GM21717 (cell line): ENCODE measurements at regions not wholly inside any gene's neighbourhood (a gene's known extent, or its start where the extent isn't known, plus 50 kb on each side); places are given as distances from the start of the nearest gene placed in this dataset.

ENCODE experiments used
- ATAC-seq: cut with Tn5 transposase; IDR thresholded peaks from one replicate; pipeline ENCODE4 v1.9.1; 2021; ENCODE audit warnings: mild to moderate bottlenecking, moderate library complexity; ENCODE audit not compliant: unreplicated experiment

DNA sequence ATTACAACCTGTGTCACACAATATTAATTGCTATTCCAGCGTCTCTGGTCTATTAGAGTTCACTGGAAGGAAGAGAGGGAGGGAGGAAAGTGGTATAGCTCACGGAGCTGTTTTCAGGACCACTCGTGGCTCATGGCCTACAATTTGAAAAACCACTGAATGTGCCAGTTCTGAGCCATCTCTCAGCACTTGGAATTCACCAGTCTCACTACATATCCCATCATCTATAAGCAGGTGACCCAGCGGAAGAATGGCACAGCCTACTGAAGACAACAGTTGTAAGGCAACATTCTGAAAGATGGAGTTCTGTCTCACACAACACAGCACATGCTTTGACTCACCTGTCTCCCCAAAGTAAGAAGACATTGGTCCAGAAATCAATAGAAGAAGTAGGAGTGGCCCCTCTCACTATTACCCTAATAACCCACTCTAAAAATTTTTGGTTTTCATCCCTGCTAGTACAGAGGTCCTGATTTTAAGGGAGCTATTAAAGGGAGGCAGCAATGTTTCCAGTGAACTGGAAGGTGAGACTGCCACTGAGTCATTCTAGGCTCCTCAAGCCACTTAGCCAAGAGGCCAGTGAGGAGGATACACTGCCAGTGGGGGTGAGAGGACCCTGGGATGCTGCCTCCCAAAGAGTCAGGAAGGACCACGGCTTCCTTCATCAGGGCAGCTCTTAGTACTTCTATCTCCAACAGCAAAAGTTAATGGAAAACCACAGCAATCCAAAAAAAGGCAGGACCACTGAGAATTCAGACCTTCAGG, 50.0 kb upstream of the DOCK9 start:
- ATAC-seq = no peak

DNA sequence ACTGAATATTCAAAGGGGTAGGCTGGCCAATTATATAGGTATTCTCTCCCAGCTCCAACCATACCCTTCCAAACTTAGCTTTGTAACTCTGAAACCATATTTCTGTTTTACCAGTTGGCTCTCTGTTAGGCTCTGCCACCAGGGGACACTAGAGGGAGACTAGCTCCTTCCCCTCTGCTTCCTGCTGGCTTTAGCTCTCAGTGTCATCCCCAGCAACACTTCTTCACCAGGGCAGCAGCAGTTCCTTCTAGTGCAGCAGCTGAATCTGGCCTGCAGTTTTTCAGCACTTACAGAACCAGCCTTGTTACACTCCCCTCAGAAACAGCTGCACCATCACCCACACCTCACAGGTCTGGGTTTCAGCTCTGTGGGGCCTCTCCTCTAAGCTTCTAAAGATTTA, 51.0 kb upstream of the DOCK9 start:
- ATAC-seq = no peak

DNA sequence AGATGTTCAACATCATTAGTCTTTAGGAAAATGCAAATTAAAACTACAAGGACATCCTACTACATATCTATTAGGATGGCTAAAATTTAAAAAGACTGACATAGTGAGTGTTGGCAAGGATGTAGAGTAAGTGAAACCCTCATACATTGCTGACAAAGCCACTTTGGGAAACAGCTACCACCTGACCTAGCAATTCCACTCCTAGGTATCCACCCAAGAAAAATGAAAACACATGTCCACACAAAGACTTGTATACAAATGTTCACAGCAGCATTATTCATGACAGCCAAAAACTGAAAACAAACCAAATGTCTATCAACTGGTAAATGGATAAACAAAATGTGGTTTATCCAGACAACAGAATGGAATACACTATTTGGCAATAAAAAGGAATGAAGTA, 51.7 kb upstream of the DOCK9 start:
- no peak for ATAC-seq

DNA sequence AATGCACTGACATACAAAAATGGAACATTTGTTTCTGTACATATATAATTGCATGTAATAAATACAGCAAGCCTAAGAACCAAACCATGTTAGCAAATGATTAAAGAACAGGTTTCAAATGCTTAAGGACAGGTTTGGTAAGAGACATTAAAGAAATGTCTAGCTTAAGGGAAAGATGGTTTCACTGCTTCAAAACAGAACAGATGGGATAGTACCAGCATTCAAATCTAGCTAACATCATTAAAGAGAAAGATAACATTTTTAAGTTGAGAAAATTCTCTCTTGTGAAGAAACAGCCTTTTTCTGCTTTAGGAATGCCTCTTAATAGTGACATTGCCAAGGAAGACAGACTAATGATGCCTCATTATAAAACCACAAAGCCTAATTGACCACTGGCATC, 52.5 kb upstream of the DOCK9 start:
- ATAC-seq = no peak

DNA sequence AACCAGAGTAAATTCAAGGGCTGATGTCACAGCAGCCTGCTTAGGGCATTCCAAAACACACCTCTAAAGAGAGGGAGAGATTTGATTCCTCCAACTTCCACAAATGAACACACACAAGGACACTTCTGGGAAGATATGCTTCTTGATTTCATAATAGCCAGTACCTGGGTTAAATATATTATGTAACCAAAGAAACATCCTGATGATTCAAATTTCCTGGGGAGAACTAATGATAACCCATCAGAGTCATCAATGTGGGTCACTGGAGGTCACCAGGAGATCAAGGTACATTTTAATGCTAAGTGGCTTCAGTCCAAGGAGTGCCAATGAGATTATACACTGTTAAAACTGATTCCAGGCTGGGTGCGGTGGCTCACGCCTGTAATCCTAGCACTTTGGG, 54.0 kb upstream of the DOCK9 start:
- no peak for ATAC-seq

DNA sequence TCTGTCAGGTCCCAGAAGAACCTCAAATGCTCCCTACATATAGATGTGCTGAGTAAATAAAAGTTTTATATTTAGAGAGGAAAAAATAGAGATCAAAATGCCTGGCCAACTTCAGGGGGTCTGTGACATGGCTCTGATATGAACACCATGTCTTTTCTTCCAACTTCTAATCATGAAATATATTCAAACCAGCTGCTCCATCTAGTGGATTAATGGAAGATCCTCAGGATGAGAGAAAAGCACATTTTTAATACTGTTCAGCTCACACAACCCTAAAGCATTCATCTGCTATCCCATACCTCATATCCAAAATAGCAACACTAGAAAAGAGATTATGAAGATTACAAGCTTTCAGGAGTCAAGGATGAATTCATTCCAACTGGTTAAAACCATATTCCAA, 56.0 kb upstream of the DOCK9 start:
- no peak for ATAC-seq

DNA sequence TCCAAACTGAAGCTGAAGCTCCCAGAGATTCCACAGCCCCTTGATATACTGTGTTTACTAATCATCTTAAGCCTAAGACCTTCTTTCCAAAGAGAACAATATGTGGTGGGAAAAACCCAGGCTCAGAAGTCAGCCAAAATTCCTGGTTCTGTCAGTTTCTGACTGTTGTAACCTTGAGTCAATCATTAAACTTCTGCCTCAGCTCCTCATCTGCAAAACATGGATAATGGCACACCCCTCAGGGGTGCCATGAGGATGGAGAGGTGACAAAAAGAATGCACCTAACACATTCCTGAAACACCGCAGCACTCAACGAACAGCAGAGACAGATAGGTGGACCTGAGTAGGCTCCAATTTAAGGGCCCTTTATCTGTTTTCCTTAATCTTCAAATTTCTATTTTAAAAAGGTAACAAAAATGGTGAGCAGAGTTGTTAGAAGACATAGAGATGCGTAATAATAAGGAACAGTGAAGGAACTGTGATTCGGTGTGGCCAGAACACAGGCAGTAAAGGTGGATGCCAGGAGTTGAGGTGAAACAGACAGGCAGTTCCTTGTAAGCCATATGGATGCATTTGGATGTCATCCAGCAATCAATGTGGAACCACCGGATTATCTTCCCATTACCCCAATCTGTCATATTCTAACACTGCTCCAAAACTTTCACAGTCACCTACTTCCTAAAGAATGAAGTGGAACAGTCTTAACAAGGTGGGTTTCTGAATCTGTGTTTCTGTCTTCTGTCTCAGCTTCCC, 56.6 kb upstream of the DOCK9 start:
- ATAC-seq = no peak

DNA sequence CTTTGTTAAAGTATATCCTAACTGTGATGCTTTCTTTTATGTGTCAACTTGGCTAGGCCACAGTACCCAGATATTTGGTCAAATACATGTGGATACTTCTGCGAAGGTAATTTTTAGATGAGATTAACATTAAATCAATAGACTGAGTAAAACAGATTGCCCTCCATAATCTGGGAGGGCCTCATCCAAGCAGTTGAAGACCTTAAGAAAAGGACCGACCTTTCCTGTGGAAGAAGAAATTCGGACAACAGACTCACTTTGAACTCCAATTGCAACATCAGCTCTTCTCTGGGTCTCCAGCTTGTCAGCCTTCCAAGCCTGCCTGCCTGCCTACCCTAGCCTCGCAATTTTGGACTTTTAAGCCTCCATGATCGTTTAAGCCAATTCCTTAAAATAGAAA, 57.9 kb upstream of the DOCK9 start:
- no peak for ATAC-seq

DNA sequence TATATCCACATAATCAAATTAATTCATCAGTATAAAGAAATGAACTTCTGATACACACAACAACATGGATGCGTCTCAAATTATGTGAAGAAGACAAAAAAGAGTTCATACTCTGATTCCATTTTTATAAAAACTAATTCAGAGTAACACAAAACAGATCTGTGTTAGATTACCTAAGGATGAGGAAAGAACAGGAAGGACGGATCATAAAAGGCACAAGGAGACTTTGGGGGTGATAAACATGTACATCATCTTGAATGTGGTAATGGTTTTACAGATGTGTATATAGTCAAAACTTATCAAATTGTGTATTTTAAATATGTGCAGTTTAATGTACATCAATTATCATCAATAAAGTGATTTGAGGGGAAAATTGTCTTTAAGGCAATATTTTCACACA, 59.9 kb upstream of the DOCK9 start:
- ATAC-seq = no peak

DNA sequence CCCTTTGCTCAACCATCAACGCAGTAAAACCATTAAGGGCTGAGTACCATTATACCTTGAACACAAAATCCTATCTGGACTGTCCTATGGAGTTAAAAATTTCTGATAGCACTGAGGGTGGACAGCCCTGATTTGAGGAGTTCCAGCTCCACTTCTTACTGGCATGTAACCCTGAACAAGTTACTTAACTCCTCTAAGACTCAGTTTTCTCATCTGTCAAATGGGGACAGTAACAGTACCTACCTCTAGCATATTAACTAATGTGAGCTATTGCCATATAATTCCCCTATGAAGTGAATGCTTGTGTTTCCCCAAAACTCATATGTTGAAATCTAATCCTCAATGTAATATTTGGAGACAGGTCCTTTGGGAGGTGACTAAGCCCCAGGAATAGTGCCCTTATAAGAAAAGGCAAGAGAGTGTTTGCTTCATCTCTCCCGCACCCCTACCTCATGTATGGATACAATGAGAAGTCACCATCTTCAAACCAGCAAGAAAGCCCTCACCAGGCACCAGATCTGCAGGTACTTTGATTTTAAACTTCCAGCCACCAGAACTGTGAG, 61.9 kb upstream of the DOCK9 start:
- ATAC-seq = no peak

DNA sequence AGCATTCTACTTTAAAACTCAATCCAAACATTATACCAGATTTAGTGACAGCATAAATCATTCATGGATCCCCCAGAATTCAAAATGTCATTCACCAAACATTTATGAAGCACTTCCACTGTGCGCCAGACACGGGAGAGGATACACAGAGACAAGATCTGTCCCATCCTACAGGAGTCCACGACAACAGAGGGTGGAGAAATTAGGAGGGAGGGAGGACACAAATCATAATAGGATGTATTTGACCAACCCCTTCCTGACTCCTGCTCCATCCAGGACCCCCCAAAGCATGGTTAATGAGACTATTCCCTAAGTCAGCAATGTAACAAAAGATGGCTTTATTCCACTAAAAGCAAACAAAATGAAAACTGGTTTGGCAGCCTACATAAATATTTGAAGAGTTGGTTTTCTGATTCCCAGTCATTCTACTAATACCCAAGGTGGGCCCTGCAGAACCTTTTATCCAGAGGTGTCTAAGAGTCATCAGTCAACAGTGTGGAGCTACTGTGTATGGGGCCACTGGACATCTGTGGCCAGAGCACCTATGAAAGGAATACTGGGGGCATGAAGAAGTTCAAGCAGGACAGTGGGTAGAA, 62.8 kb upstream of the DOCK9 start:
- ATAC-seq = no peak

DNA sequence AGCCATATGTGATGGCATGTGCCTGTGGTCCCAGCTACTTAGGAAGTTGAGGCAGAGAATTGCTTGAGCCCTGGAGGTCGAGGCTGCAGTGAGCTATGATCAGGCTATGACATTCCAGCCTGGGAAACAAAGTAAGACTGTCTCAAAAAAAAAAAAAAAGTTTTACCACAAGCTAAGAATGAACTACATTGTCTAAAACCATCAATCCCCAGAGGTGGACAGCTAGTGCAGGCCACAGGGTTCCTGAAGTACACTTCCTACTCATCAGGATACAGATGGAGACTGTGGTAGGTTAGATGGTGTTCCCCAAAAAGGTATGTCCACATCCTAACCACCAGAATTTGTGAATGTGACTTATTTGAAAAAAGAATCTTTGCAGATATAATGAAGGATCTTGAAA, 63.5 kb upstream of the DOCK9 start:
- no peak for ATAC-seq

DNA sequence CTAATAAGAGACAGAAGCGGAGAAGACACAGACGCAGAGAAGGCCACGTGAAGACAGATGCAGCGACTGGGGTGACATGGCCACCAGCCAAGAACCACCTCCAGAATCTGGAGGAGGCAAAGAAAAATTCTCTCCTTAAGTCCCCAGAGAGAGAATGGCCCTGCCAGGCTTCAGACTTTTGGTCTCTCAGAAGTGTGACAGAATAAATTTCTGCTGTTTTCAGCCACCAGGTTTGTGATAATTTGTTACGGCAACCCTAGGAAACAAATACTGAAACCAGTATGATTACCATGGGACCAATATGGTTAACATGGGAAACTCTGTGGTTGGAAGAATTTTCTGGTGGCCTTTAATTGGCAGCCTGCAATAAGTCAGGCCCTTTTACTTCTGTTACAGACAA, 63.9 kb upstream of the DOCK9 start:
- ATAC-seq = no peak

DNA sequence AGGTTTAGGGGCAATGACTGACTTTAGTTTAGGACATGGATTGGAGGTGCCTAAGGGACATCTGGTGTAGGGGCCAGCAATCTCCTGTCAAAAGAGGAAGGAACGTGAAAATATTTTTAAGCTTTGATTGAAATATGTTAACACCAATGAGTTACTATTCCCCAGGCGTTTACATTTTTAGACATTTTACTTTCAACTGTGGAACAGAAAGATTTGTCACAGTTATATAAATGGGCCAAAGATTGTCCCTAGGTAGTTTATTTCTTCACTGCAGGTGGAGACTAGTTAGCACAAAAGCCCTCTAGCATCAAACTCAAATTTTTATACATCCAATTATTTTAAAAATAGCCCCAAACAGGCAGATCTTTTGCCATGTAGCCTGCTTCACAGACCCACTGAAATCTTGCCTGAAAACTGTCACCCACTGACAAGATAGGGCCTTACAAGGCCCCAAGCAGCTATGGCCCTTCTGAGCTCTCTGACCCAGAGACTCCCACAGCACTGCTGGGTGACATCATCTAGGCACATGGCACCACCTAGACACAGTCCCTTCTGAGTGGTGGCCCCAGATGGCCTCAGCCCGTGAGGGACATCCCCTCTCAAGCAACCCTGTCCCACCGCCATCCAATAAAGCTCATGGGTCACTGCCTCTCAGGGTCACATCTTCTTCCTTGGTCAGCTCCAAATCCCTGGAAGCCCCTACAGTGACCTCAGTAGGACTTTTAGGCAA, 64.8 kb upstream of the DOCK9 start:
- ATAC-seq = no peak

DNA sequence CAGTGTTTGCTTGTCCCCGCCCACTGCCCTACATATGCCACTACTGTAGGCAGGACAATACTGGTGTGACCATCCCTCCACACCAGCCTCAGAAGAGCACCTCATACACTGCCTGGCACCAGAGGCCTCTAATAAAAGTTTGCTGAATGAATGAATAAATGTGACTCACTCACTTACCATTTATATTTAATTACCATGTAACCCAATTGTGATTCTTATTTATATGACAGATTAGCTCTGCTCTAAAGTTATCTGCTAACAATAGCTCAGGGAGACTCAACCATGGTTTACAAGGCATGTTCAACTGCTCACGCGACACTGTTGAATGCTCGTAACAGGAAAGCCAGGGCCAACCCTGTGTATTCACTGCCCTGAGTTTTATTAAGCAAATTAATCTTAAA, 66.0 kb upstream of the DOCK9 start:
- ATAC-seq = no peak

DNA sequence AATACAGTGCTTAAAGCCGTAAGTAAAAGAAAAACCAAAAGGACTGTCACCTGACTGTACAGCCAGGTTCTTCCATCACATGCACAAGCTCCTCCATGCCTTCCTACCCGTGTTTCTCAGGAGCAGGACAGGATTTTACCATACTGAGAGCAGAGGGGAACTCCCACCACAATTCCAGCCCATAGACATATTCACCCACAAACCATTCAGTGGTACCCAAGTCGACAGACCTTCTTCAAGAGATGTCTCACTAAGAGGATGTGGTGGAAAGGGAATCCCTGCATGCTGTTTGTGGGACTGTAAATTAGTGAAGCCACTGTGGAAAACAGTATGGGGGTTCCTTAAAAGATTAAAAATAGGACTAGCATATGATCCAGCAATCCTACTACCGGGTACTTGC, 66.9 kb upstream of the DOCK9 start:
- ATAC-seq = no peak

DNA sequence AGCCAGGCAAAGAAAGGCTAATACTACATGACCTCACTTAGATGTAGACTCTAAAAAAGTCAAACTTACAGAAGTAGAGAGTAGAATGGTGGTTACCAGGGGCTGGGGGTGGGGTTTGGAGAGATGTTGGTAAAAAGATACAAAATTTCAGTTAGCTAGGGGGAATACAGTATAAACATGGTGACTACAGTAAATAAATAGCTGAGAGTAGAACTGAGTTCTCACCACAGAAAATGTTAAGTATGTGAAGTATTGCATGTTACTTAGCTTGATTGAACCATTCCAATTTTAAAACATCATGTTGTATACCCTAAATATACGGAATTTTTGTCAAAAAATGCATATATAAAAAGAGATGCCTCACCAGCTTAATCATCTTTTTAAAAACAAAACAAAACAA, 67.5 kb upstream of the DOCK9 start:
- ATAC-seq = no peak

DNA sequence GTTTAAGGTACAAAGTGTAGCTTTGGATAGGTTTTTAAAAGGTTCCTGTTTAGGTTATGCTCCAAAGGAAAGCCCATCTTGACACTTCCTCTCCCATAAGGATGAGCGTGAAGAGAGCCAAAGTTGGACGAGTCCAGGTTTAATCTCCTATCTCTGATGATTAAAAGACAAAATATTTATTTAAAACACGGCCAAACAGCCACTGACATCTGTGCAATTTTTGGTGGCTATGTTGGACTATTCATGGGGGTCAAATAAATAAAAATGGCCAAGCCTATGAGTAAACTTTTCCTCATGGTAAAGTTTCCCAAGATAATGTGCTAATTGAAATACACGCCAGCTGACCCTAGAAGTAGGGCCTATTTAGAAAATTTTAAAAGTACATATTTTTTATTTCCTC, 69.0 kb upstream of the DOCK9 start:
- ATAC-seq = no peak

DNA sequence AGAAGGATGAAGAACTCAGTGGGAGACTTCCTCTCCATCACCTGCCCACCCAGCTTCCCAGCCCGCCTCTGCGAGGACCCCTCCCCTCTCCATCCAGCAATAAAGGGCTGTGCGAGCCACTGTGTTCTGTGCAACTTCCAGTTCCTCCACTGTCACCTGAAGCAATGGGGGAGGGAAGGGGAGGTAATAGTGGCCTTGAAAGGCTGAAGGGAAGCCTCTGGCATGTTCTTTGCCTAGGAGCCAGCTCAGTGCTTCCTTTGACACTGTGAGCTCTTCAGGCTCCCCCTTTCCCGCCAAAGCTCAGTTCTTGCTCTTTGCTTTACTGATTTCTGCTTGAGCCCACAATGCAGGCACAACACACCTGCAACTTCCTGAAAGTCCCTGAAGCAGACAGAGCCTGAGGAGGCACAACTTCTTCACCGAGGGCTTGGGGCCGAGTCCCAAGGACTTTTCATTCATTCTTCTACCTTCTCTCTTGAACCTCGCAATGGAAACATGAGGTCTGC, 73.2 kb upstream of the DOCK9 start:
- no peak for ATAC-seq

DNA sequence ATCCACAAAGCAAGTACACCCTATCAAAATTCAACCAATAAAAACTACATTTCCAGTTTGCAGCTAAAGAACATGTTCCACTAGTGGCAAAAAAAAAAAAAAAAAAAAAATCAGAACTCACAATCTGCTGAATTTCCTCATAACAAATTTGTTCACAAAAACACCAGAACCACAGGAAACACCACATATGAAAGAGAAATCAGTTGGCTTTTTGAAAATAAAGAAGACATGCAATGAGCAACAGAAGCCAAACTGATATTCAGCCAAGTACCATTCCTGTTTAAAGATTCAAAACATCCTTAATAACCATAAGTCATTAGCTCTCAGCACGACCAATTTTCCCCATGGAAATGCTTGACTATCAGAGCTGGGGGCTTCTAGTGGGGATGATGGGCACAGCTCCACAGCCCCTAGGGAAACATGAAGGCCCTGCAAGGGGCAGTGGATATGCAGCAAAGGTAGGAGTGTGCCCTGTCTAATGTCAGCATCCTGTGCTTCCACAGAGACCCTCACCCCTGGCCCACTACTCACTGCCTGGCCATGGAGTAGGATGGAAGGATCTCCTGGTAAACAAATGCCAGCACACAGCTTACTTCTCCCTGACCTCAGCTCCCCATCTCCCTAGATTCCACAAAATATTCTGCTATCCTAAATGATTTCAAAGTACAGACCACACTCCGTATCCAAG, 74.0 kb upstream of the DOCK9 start:
- ATAC-seq = no peak
